ENCODE measurements at regions not wholly inside any gene's neighbourhood (a gene's known extent, or its start where the extent isn't known, plus 50 kb on each side); places are given as distances from the start of the nearest gene placed in this dataset.

DNA sequence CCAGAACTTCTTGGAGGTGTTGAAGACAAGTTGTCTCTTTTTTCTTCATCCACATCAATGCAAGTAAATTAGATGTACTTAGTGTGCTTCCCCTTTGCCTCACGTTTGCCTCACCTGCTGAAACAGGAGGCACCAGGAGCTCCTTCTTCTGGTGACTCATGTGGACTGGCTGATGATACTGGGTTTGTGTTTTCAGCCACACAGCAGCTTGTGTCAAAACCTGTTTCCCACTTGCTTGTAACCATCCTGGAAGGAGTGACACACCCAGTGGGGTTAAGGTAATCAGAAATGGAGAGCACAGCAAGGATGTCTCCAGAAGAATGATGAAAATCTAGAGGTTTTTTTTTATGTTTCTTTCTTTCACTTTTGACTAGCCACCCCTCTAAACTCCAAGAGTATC, 143.3 kb upstream of the RBMS3 start:
- no peak overlapping the region for H3K4me2 ChIP-seq (ENCODE audit: low read length)
- ATAC-seq (no peak), DNase-seq (ENCODE audit: low read depth, low spot score) (no peak)
- no peaks in the 10 kb centered on the region for H3K9me3 ChIP-seq (ENCODE audit: control insufficient read depth in 1 of 2, insufficient read depth in 1 of 2, low read depth in 1 of 2, low read length in 2 of 2)
- H3K36me3 ChIP-seq (ENCODE audit: control insufficient read depth in 1 of 2, insufficient read depth in 2 of 2, low read length in 2 of 2), result no peaks in the 10 kb centered on the region
- ChIA-PET RAD21 (ENCODE audit: low non-redundant PET in 1 of 2, low total read pairs in 2 of 2, uncharacterized antibody in 2 of 2, unreplicated experiment in 2 of 2) (no interaction called here), POLR2A (no interaction called here), CTCF (no interaction called here)
- no peaks in the 10 kb centered on the region for H3K9me2 ChIP-seq (ENCODE audit: insufficient read depth)
- no peaks in the 10 kb centered on the region for H3K4me1 ChIP-seq (ENCODE audit: control insufficient read depth in 1 of 2, insufficient read depth in 2 of 2, low read length in 2 of 2)
- H3K27ac ChIP-seq (ENCODE audit: low read depth, low read length), result no peak overlapping the region
- intact Hi-C loops (cut with micrococcal nuclease), result no loop called here
- H4K20me1 ChIP-seq (ENCODE audit: insufficient read depth), result no peaks in the 10 kb centered on the region
- no peaks in the 10 kb centered on the region for H3K79me2 ChIP-seq (ENCODE audit: insufficient read depth, low read length)
- H3K4me3 ChIP-seq (replicated peaks in 1 of 2; ENCODE audit: low read depth in 1 of 2, low read length in 2 of 2), result no peak overlapping the region
- H2AFZ ChIP-seq (ENCODE audit: low read depth, low read length, poor library complexity, severe bottlenecking), result no peak overlapping the region
- TF ChIP-seq EGR1 (IDR thresholded peaks at IDR 0.05; ENCODE audit: low read depth) (no peak), RAD21 (IDR thresholded peaks at IDR 0.05; ENCODE audit: low read depth) (no peak), JUND (IDR thresholded peaks at IDR 0.05) (no peak), TCF7L2 (IDR thresholded peaks at IDR 0.05; ENCODE audit: borderline replicate concordance, extremely low read depth, insufficient read depth, insufficient read length) (no peak), YY1 (IDR thresholded peaks at IDR 0.05; ENCODE audit: extremely low read depth, insufficient replicate concordance, low read depth, low read length) (no peak), CBX3 (IDR thresholded peaks at IDR 0.05; ENCODE audit: low read depth) (no peak), ZFX (IDR thresholded peaks at IDR 0.05) (no peak), POLR2A (IDR thresholded peaks at IDR 0.05; ENCODE audit: borderline replicate concordance, extremely low read depth, insufficient read depth, insufficient read length) (no peak), ZNF274 (IDR thresholded peaks at IDR 0.05; ENCODE audit: low read depth, low read length) (no peak), SRF (IDR thresholded peaks at IDR 0.05; ENCODE audit: low read depth) (no peak), EZH2phosphoT487 (IDR thresholded peaks at IDR 0.05; ENCODE audit: borderline replicate concordance) (no peak), ELF1 (IDR thresholded peaks at IDR 0.05; ENCODE audit: borderline replicate concordance, low read depth) (no peak)
- TF ChIP-seq, protein P1, sequence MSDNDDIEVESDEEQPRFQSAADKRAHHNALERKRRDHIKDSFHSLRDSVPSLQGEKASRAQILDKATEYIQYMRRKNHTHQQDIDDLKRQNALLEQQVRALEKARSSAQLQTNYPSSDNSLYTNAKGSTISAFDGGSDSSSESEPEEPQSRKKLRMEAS (IDR thresholded peaks at IDR 0.05), result no peak
- TF ChIP-seq, protein P2, sequence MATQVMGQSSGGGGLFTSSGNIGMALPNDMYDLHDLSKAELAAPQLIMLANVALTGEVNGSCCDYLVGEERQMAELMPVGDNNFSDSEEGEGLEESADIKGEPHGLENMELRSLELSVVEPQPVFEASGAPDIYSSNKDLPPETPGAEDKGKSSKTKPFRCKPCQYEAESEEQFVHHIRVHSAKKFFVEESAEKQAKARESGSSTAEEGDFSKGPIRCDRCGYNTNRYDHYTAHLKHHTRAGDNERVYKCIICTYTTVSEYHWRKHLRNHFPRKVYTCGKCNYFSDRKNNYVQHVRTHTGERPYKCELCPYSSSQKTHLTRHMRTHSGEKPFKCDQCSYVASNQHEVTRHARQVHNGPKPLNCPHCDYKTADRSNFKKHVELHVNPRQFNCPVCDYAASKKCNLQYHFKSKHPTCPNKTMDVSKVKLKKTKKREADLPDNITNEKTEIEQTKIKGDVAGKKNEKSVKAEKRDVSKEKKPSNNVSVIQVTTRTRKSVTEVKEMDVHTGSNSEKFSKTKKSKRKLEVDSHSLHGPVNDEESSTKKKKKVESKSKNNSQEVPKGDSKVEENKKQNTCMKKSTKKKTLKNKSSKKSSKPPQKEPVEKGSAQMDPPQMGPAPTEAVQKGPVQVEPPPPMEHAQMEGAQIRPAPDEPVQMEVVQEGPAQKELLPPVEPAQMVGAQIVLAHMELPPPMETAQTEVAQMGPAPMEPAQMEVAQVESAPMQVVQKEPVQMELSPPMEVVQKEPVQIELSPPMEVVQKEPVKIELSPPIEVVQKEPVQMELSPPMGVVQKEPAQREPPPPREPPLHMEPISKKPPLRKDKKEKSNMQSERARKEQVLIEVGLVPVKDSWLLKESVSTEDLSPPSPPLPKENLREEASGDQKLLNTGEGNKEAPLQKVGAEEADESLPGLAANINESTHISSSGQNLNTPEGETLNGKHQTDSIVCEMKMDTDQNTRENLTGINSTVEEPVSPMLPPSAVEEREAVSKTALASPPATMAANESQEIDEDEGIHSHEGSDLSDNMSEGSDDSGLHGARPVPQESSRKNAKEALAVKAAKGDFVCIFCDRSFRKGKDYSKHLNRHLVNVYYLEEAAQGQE (IDR thresholded peaks at IDR 0.05; ENCODE audit: low read depth), result no peak
- TF ChIP-seq, protein P3, sequence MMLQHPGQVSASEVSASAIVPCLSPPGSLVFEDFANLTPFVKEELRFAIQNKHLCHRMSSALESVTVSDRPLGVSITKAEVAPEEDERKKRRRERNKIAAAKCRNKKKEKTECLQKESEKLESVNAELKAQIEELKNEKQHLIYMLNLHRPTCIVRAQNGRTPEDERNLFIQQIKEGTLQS (IDR thresholded peaks at IDR 0.05), result no peak
- no peak overlapping the region for H3K9ac ChIP-seq (ENCODE audit: low read length)
- no TSS peak for BruUV-seq (replicated peaks)
- H3K27me3 ChIP-seq (ENCODE audit: insufficient read depth, low read length), result no peaks in the 10 kb centered on the region

All from HCT116 (cell line).